T47D (cell line): ENCODE measurements at regions not wholly inside any gene's neighbourhood (a gene's known extent, or its start where the extent isn't known, plus 50 kb on each side); places are given as distances from the start of the nearest gene placed in this dataset.

Experiments used
- DNase-seq, 2 experiments: peaks; one replicate each; pipeline versions ENCODE4 v3.0.0 to v3.0.0-alpha.2; 2011 to 2012; ENCODE audit warnings: low read depth in 1 of 2, low spot score in 1 of 2
- JUND ChIP-seq: IDR thresholded peaks from 2 replicates; pipeline ENCODE4 v1.6.1; 2012; ENCODE audit warnings: low read depth
- in situ Hi-C: cut with HindIII; loops from 2 replicates; pipeline ENCODE4 v1.10.0; 2016; ENCODE audit warnings: low sequenced_read_pairs, low pct_unique_long_range_greater_than_20kb

DNA sequence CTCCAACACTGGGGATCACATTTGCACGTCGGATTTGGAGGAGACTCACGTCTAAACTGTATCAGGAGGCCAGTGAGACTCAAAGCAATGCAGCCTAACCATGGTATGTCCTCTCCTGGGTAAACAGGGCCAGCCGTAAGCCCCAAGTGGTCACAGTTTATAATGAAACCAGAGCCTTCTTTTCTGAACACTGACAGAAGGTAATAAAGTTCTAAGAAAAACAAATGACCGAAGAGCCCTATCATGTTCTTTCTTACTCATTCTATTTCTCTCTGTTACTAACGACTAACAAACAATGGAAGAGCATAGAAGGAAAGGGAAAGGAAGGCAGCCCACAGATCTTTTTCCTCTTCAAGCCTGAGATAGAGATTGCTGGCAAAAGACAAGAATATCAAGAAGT lies 796.8 kb upstream of the SOX11 start:
- in situ Hi-C loops, result no loop called here
- no peak for DNase-seq
- no peak for TF ChIP-seq JUND

DNA sequence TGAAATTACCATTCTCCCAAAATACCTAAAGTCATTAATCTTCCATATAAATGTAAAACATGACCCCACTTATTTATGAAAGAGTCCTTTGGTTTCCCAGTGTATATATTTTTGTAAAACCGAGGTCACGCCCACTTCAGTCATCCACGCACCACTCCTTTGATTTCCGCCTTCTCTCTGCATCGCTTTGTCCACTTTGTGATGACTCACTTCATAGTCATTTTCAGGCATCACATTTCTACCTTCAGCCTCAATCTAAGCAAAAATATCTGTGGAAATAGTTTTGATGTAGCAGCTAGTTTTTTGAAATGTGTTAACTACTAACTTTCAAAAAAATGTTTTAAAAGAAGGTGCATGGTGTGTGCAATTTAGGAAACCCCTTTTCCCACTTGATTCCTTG lies 793.5 kb upstream of the SOX11 start:
- in situ Hi-C loops, result no loop called here
- DNase-seq, result no peak
- TF ChIP-seq JUND, result no peak

DNA sequence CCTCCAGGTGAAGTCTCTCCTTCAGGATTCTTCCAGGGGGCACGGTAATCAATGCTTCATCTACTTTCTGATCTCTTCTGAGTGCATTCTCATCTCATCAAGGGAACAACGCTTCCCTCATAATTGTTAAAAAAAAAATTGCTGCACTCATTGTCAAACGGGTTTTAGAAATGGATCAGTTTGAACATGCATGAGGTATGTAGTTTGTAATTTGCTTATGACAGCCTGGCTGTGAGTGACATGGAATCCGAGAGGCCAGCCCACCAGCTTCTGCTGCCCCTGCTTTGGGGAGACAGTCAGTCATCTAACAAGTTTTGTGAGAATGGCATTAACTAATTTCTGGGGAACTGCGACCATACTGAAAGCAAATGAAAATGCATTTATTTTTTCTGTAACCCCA lies 791.9 kb upstream of the SOX11 start:
- no peak for TF ChIP-seq JUND
- DNase-seq, result no peak
- in situ Hi-C loops, result no loop called here

DNA sequence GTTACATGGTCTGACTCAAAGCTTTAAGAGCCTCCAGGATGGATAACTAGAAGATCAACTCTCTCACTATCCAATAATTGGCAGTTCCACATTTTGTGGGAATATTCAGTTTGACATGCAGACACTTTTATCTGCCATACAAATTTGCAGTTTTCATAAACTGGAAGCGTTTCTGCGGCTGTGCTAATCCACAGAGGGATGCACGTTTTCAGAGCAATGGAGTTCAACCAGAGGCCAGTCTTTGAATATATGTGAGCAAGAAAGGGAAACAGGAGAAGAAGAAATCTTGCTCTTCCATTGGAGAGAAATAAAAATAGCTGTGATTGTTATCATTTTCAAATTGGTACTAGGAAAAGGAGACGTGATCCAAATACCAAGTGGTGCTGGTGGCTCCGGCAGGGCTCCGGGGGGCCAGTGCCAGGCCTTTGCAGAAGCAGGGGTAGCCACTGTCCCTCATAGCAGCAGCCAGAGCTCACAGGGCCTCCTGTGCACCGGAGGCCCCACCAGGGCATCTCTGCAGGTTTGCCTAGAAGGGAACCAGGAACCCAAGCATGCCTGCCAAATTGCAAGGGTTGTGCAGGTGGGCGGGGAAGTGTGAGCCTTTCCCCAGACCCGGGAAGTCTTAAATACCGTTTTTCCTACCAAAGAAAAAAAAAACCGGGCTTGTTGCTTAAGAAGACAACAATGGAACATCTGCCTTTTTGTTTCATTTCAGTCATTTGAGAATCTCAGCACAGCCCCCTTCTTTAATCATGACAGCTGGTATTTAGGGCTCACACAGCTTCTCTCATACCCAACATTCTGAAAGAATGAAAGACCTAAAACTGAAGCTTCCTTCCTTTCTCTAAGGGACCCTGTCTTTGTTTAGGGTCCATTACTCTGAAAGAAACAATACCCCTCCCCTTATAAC lies 791.1 kb upstream of the SOX11 start:
- in situ Hi-C loops, result no loop called here
- no peak for DNase-seq
- no peak for TF ChIP-seq JUND

DNA sequence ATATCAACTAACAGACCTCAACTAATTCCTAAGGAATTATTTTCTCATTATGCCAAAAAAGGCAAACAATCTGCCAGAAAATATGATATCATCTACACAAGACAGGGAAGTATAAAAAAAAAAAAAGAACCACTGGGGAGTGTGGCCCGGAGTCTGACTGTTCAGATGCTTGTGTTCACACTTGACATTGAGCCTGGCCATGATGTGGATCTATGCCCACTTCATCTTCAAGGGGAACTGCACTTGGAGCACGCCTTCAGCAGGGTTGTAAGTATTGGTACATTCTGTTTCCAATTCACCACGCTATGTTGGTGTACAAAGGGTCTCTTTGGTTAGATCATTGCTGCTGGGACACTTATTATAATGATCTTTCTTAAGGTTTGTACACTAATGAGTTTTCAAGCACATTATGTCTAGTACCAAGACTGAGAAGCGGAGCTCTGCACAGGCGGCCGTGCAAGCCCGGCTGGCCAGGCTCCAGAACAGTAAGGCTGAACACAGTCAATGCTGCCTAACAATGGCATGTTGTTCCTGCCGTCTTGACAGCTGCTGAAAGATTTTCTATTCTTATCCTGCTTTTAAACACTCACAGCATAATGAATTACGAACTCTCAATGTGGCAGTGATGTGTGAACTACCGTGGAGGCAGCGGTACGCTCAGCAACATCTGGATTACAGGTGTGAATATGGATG lies 788.4 kb upstream of the SOX11 start:
- in situ Hi-C loops, result no loop called here

DNA sequence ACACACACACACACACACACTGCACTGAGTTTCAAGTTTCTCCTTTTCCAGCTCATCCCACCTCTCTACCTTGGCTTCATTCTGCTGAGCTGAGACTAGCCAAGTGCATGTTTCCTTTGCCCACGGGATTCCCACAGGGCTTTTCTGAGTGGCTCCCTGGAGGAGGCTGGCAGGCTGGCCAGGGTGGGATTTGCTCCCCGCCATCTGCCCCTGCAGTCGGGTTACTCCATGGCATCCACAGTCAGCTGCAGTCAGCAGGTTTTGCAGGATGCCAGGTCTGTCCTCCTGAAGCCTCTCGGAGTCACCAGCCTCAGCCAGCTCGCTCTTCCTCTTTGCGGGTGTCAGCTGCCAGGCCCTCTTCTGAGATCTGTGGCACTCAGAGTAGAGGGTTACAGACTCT lies 783.7 kb upstream of the SOX11 start:
- DNase-seq, result no peak
- in situ Hi-C loops, result no loop called here
- no peak for TF ChIP-seq JUND

More for the DNA sequence above, 788.4 kb upstream of the SOX11 start:
- DNase-seq, result no peak
- no peak for TF ChIP-seq JUND

DNA sequence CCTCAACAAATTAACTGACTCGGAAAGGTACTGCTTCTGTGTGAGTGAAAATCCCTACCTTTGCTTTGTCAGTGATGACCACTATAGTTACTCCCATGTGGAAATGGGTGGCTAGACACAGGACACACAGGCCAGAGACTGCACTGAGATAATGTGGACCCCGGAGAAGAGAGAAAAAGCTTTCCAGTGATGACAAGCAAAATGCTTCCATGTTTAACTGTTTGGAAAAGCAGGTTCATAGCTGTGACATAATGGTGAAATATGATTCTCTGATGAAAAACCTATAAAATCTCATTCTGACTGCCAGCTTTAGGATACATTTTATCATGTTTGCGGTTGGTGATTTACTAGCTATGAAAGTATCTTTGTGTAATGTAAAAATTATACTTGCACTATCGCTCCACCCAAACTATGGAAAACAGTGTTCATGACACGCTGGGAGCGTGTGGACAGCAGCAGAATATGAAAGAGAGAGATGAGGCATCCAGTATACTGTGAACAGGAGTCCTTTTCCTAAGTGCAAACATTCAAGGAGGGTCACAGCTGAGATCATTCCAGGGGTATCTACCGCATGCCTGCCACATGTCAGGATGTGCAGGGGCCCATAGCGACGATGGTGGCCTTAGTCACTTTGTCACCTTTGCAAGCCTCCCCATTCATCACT lies 782.7 kb upstream of the SOX11 start:
- in situ Hi-C loops, result no loop called here
- no peak for TF ChIP-seq JUND
- DNase-seq, result no peak

DNA sequence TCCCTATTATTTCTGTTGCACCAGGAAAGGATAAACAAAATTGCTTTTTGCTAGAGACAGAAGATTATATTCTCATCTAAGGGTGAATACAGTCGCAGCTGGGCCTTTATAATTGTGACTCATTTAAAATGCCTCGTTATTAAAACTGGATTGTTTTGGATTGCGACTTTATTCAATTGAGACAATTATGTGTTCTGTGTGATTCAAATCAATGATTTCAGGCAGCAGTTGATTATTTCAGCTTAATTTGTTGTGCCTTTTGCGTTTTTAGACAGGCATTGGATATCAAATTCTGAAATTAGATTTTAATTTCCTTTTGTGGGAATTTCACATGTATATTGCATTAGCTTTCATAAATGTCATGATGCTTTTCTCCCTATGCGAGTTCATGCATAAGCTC lies 778.1 kb upstream of the SOX11 start:
- no peak for TF ChIP-seq JUND

DNA sequence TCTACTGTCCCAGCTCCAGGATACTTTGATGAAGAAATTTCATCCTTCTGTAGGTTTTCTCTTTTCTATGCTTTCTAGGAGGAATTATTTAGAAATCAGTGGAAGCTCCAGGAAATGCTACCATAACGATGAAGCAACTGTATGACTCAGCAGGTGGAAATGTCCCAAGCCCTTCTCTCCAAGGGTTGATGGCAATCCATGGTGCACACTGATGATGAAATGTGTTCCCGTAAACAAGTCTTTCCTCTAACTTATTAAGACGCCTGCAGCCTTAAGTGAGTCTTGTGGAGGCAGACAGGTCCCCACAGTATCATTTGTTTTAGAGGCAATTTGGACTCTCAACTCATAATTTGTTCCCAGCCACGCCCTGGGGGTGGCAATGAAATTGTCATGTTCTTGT lies 777.6 kb upstream of the SOX11 start:
- no peak for TF ChIP-seq JUND
- in situ Hi-C loops, result no loop called here
- DNase-seq, result no peak

More for the DNA sequence above, 778.1 kb upstream of the SOX11 start:
- no peak for DNase-seq
- in situ Hi-C loops, result no loop called here

DNA sequence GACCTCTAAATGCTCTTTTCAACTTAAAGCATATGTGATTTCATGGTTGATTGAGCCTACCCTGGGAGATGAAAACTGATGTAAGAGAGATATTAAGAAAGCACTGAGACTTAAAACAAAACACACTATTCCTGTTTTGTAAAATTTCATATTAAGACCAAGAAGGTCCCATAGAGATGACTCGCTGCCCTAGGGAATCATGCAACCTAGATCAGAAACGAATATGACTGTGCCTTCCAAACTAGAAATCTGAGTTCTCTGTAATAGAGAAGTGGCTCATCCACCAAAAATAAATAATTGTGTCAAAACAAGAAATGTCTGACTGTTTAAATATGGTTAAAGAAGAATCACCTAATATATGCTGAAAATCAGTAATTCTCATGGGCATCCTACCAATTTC lies 776.8 kb upstream of the SOX11 start:
- no peak for DNase-seq
- TF ChIP-seq JUND, result no peak
- in situ Hi-C loops, result no loop called here

DNA sequence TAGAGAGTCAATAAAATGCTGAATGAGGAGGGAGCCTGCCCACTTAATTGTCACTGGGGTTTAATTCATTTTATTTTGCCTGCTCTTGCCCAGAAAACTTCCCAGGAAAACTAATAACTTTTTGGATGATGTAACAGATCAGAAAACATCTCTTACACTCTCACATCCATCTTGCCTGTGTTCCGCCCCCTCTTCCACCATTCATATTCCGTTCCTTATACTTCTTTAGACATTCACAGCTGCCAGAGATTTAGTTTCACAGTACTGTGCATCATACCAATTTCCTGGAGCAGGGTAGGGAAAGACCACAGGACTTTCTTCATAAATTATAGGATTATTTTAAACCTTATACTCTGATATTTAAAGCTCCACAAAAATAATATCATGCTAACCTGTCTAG lies 776.1 kb upstream of the SOX11 start:
- TF ChIP-seq JUND, result no peak
- no peak for DNase-seq
- in situ Hi-C loops, result no loop called here

DNA sequence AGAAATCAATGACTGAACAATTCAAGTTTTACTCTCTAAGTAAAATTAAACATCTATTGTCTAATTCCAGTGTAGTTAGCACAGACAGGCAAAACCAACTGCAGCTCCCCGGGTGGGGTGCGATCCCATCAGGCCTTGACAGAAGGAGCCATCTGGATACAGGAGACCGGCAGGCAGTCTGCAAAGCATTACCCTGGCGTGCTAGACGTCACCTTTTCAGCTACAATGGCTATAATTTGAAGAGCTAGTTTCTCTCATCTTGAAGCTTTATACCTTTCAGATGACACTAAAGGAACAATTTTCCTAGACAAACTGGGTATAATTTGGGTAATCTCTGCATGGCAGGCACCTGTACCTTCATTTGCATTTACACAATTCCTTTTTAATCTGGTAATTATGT lies 761.5 kb upstream of the SOX11 start:
- TF ChIP-seq JUND, result no peak
- in situ Hi-C loops, result no loop called here
- no peak for DNase-seq
